HG02759 (cell line): ENCODE measurements at regions not wholly inside any gene's neighbourhood (a gene's known extent, or its start where the extent isn't known, plus 50 kb on each side); places are given as distances from the start of the nearest gene placed in this dataset.

Source experiments
- ATAC-seq: cut with Tn5 transposase; IDR thresholded peaks from one replicate; pipeline ENCODE4 v1.9.1; 2021; ENCODE audit warnings: mild to moderate bottlenecking, moderate library complexity; ENCODE audit not compliant: unreplicated experiment

DNA sequence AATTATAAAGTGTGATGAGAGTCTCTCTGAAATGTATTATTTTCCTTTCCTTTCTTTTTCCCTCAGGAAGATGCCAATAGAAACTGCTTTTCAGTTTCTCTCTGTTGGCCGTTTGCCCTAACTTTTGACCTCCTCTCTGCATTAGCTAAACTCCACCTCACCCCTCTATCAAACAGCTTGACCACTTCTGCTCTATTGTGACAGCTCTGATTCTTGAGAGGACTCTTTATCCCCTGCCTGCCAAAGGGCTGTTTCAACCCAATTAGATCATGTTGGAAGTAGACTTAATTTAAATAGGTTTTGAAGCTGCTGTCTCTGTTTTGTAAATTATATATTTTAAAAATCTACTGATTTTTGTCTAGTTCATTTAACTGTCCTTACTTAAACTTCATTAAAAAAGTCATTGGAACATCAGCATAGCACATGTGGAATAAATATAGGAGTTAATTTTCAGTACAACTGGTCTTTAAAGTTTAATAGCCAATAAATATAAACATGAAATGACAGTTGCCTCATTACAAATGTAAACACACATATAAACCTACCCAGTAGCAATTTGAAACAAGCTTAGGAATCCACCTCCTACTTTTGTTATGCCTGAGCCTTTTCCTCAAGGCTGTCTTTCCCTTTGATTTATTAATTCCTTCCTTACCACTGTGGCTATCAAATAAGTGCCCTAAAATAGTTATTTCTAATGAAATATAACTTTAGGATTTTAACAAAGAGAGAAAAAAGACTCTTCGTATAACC, 152.0 kb downstream of the CHRM3 start:
- ATAC-seq: no peak

DNA sequence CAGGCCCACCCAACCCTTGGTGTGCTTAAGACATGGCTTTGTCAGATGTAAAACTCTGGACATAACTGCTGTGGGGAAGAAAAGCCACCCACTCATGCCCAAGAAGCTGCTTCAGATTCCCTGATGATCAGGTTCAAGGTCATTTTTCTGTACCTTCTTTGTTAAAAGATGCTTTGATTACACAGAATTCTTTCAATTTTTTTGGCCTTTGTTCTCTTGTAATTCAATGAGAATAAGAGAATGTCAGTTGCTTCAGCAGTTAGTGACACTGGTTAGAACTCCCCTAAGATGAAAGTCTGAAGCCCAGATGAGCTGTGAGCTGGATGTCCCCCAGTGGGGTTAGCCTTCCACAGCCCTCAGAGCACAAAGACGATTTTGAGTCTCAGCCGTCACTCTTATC, 152.7 kb downstream of the CHRM3 start:
- ATAC-seq: no peak

DNA sequence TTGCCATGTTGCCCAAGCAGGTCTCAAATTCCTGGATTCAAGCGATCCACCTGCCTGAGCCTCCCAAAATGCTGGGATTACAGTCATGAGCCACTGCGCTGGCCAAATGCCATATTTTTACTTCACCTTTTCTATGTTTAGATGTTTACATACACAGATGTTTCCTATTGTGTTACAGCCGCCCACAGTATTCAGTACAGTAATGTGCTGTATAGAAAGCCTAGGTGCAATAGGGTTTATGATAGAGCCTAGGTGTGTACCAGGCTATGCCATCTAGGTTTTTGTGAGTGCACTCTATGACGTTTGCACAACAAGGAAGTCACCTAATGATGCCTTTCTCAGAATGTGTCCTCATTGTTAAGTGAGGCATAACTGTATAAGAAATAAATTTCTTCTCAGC, 153.4 kb downstream of the CHRM3 start:
- no peak for ATAC-seq

DNA sequence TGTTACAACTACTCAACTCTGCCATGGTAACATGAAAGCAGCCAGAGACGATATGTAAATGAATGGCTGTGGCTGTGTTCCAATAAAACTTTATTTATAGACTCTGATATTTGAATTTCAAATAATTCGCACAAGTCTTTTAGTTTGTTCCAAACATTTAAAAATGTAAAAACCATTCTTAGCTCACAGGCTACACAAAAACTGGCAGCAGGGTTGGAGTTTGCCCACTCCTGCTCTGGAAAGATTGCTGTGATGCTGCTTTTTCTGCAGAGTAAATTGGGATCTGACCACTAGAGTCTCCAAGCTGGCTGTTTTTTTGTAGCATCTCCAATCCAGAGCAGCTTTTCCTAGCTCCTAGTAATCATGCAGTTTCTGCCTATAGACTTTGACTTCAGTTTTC, 157.5 kb downstream of the CHRM3 start:
- ATAC-seq: no peak

DNA sequence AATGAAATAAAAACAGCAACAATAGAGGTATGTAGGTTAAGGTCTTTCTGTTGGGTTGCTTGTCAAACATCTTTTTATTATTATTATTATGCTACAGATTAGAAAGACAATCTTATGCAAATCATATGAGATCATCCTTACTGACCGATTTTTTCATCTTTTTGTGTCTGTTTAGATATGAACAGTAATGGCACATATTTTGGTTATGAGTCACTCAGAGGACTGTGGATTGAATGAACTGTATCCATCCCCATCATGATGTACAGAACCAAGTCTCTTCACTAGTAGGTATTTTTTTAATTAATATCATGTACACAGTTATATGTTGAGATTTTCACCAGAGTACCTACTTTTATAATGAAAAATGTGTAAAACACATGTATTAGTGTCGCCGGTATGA, 159.1 kb downstream of the CHRM3 start:
- ATAC-seq: no peak

DNA sequence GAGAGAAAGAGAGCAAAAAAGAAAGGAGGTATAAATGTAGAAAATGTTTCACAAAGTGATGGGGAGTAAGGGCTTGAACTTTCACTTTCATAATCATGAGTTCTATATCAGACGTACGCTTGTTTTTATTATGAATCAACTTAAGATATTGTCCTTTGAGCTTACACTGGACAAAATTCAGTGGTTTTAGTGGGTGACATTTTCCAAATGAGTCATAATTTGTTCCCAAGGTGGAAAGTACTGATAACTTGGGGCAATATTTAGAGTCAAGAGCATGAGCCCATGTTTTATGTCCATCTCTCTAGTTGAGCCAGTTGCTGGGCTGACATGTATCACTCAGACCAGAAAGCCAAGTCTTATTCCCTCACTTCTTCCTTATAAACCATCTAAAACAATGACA, 161.6 kb downstream of the CHRM3 start:
- ATAC-seq: peak; percentile 48

DNA sequence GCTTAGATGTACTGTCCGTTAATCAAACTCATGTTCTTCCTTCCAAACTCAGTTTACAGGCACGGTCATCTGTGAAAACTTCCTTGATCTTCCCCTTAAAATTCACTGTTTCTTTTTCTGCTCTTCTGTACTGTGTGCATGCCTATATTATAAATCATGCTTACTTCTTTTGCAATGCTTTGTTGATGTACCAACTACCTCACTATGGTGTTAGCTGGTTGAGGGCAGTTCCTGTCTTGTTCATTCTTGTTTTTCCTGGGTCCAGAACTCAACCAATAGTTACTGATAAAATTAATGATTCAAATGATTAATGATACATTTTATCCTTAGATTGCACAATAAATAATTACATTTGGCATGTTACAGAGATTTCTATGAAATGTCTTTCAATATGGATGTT, 163.8 kb downstream of the CHRM3 start:
- no peak for ATAC-seq

DNA sequence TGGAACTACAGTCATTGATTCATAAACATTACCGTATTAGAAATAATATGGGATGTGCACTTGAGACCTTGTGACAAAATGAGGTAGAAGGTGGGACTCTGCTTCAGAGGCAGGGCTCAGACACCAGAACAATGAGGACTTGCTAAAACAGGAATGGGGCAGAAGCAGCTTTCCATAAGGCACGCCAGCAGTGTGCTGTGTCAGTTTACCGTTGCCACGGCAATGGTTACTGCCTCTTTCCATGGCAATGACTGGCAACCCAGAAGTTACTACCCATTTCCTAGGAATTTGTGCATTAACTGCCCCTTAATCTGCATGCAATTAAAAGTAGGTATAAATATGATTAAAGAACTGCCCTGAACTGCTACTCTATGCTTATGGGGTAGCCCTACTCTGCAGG, 169.0 kb downstream of the CHRM3 start:
- ATAC-seq: no peak

DNA sequence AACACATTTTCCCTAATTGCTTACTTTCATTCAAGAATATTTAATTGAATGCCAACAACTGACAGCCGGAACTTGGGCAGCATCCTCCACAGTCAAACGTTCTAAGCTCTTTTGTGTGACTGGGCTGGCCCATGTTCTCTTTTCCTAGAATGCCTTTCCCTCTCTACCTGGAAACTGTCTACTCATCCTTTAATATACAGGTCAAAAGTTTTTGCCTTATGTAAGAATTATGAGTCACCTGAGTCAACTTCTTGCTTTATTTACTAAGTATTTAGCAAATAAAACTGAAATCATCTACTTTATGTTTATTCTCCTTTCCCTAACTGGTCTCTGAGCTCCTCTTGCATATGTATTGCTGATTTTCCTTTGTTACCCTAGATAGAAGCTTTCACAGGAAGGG, 172.2 kb downstream of the CHRM3 start:
- no peak for ATAC-seq

DNA sequence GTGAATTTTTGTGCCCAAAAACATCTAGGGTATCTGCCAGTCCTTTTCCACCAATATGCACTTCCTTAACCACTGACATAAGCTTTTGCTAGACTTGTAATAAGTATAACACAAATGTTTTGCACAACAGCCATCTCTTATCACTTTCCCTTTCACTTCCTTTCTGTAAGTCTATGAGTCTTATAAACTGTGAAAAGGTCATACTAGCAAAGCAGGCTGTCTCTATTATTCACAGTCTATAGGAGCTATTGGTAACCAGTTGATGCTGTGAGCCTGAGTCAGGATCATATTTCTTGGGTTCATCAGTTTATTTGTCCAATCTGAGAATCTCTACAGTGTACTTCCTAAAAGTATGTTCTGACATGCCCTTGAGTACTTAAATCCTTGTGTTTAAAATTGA, 172.6 kb downstream of the CHRM3 start:
- no peak for ATAC-seq

DNA sequence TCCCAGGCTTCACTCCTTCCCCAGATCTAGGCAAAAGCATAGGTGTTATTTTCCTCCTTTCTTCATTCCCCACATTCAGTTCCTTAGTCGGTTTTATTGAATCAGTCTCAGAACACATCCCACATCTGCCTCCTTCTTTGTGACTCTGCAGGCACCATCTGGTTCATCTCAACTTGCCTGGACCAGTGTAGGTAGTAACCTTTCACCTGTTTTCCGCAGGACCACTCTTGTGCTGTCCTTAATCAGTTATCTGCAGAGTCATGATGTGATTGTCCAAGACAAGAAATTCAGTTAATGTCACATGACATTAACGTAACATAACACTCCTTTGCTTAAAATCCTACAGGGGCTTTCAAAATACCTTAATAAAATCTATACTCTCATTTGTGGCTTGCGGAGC, 174.6 kb downstream of the CHRM3 start:
- ATAC-seq: no peak

DNA sequence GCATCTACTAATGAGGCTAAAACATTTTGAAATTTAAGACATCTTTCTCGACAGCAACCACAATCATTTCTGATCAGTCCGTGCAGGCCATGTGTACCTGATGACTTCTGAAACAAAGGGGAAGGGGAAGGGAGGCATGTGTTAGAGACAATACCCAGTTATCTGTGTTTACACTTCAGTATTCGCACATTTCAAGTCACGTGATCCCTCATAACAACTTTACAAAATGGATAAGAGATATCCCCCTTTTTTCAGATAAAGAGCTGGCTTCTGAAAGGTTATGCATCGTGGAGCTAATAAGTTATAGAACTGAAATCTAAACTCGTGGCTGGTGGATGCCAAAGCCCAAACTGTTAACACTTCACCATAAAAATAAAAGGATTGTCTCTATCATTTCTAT, 175.7 kb downstream of the CHRM3 start:
- ATAC-seq: no peak

DNA sequence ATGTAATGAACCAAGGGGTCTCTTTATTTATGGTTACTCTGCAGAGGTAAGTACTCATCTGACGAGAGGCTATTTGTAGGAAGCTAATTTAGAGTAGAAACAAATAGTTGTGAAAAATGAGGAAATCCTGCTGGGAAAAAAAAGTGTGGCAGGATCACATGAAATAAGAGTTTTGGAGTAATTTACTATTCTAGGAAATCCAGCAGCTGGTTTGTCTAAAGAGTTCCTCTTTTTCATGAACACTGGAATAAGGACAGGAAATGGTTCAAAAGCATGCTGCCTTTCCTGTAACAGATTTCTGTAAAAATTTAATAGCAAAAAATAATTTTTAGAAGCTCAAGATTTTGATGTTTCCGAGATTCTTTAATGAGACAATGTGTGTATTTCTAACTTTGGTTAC, 177.3 kb downstream of the CHRM3 start:
- ATAC-seq: no peak

DNA sequence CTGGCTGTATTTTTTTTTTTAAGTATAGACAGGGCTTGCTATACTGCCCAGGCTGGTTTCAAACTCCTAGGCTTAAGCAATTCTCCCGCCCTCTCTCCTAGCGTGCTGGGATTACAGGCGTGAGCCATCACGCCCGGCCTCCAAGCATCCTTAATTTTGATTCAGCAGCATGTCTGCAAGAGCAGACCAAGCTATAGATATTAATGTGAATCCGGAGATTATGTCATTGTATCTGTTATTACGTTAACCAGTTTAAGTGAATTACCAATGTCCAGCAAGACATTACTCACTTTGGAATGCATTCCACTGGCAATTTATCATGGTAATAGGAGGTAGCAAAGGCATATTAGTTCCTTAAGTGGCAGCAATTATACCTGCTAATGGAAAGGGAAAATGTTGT, 179.7 kb downstream of the CHRM3 start:
- no peak for ATAC-seq

DNA sequence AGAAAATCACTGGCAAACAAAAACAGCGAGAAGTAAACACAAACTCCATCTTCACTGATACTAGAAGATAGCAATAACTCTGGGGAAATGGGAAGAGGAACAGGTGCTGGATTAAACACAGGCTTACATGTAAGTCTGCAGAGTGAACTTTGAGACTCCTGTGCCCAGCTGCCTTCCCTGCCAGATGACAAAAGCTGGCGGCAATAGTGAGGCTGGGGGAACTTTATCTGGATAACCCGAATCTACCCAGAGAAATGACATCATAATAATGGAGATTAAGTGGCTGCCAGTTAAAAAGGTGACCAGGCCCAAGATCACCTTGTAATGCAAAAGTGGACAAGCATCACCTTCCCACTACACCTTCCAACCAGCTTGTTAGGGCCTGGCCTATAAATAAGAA, 184.5 kb downstream of the CHRM3 start:
- no peak for ATAC-seq

DNA sequence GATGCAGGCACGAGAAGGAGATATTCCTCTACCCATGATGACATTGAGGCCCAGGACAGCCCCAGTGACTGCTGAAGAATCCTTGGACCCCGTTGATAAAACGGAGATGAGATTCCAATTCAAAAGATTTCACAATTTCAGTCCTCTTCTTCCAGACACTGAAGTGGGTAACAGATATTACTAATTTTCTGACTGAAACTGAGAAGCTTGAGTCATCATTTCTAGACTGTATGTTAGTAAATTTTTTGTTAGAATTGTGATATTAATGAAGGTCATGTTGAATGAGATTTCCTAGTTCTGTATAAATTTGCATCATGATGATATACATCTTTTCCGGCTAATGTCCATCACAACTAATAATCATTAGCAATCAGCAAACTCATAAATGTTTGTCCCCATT, 185.8 kb downstream of the CHRM3 start:
- no peak for ATAC-seq

DNA sequence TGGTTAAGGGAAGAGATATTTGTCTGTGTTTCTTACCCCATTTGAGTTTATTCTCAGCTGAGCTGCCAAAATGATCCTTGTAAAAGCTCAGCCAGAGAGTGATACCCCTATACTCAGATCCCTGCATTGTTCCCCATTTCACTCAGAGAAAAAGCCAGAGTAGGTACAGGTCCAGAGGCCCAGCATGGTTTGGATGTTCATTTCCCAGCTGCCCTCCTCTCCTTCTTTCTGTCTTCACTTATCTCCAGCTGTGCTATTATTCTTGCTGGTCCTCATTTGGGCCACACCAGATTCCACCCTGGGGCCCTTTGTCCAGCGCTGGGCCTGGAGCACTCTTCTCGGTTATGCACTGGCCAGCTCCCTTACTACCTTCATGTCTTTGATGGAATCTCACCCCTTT, 187.7 kb downstream of the CHRM3 start:
- no peak for ATAC-seq

DNA sequence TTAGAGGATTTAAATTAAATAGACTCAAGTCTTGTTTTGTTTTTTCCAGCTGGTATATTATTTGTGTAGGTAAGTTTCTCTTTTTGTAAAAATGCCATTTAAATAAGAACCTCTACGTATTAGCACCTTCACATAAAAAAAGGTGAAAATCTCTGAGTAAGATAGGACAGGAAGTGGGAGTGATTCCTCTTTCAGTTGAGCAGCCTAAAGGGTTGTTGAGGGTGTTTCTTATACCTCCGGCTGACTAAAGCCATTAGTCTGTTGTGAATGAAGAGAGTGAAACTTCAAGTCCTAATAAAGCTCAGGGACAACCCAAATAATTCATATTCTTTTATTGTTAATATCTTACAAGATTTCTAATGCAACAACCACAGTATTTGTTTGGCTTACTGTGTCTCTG, 188.7 kb downstream of the CHRM3 start:
- no peak for ATAC-seq

DNA sequence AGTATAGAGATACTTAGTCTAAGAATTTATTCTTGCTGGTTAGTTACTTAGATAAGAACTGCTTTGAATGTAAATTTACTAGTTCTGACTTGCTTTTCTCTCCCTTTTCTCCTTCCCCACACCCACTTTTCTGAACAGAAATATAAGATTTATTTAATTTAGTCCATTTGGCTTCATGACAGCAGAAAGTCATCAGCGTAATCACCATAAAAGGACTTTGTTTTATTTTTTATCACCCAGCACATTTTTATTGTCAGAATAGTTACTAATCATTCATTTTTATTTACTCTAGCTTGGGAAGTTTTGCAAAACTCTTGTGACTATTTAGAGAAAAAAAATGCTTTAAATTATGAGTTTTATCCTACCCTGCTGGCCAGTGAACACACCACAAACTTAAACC, 197.2 kb downstream of the CHRM3 start:
- ATAC-seq: no peak

DNA sequence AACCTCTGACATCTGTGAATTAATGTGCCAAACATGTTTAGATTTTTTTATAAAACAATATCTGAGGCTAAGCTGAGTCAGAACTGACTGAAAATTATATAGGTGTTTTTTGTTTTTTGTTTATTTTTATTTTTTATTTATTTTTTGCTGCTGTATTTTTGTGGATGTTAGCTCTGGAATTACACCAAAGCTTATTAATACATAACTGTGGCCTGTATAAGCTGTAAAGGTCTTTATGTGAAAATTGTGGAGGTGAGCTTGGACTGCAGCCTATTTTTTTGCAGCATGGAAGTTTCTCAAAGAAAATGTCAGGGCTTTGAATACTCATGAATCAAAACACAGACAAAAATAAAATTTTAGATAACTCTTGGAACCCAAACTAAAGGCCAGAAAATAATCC, 199.8 kb downstream of the CHRM3 start:
- ATAC-seq: no peak

DNA sequence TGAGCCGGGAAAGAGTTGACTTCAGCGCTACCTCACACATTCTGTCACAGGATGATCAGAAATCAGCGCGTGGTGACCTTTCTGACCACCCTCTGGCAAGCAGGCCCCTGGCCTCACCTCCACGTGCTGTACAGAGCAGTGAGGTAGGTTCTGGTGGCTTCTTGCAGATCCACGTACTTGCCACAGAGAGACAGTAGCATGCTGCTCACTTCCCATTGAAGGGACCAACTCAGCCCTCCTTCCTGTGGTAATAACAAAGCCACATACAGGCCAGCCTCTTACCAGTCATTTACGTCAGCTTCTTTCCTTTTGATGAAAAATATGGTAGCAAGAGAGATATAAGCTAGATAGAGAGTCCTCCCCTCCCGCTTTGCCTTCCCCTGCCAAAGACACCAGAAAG, 200.7 kb downstream of the CHRM3 start:
- no peak for ATAC-seq

DNA sequence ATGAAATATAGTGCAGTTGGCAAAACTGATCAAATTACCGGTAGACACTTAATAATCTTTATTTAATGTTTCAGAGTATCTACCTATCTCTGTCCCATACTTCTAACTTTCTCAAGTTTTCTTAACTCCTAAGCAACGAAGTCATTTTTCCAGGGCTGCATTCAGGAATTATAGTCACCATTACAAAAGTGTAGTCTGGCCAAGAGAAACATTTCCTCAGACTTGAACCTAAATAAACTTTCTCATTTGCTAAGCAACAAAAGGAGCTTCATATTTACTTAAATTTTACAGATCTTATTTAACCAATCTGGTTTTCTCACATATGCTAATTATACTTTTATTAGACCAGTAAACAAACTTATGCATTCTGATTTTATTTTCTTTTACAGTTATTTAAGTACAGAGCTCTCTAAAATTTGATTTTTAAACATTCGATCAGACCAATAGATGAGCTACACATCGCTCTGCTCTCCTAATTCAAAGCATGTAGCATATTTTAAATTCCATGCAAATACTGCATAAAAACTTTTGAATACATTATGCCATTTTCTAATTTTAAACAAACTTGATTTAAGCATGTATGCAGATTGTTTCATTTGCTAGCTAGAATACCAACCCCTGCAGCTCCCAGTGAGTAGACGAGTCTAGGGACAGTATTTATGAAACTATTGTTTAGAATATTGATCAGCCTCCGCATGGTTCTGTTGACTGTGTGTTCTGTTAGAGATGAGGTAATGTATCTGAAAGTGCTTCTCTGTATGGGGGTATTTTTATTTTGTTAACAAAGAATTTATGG, 201.4 kb downstream of the CHRM3 start:
- no peak for ATAC-seq

DNA sequence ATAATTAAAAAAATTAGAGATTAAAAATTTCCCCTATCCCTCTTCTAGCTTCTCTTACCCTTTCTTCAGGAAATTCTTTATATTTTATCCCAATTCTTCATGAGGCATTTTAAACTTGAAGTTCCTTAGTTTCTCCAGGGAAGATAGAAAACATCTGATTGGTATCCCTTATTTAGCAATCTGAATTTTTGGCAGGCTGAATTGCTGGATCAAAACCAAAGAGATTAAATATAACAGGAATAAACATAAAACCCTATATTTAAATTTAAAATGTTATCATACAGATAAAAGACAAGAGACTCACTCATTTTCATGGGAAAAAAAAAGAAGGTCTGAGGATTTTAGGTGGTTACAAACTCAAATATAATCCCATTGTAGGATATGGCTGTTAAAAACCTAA, 204.2 kb downstream of the CHRM3 start:
- ATAC-seq: no peak
